Spleen (tissue), 11 donors: ENCODE measurements at regions not wholly inside any gene's neighbourhood (a gene's known extent, or its start where the extent isn't known, plus 50 kb on each side); places are given as distances from the start of the nearest gene placed in this dataset.
A peak's percentile ranks its signal among the peaks of the same experiment; 100 is the strongest.

Experiments used
- DNase-seq: peaks from one replicate; pipeline ENCODE4 v3.0.0-alpha.2; 2020
- H3K27ac ChIP-seq, 8 donors: fragments of 200-600 bp; sonication (generic) in 7 of 8; 1 replicate in 4 of 8; 2 replicates in 4 of 8; pipeline versions ENCODE4 v1.5.0 to v1.8.0; 2016 to 2021; ENCODE audit warnings: inconsistent platforms in 4 of 8, mild to moderate bottlenecking in 4 of 8, moderate library complexity in 1 of 8
- H3K27me3 ChIP-seq, 7 donors: fragments of 200-600 bp; sonication (generic) in 6 of 7; replicated peaks in 1 of 7; 1 replicate in 4 of 7; 2 replicates in 3 of 7; pipeline versions ENCODE4 v1.5.0 to v1.8.0; 2016 to 2021; ENCODE audit warnings: inconsistent platforms in 3 of 7, mild to moderate bottlenecking in 1 of 7
- H3K36me3 ChIP-seq, 6 donors: fragments of 200-600 bp; sonication (generic) in 5 of 6; 1 replicate in 4 of 6; 2 replicates in 2 of 6; pipeline versions ENCODE4 v1.5.0 to v1.8.0; 2016 to 2021; ENCODE audit warnings: inconsistent platforms in 2 of 6
- H3K4me1 ChIP-seq, 6 donors: fragments of 200-600 bp; sonication (generic) in 5 of 6; 1 replicate in 3 of 6; 2 replicates in 3 of 6; pipeline versions ENCODE4 v1.5.0 to v1.8.0; 2016 to 2021; ENCODE audit warnings: inconsistent platforms in 3 of 6
- H3K4me3 ChIP-seq, 8 donors: fragments of 200-600 bp; sonication (generic) in 7 of 8; 1 replicate in 4 of 8; 2 replicates in 4 of 8; pipeline versions ENCODE4 v1.5.0 to v1.8.0; 2016 to 2021; ENCODE audit warnings: inconsistent platforms in 4 of 8, mild to moderate bottlenecking in 4 of 8, moderate library complexity in 2 of 8
- H3K9me3 ChIP-seq, 8 donors: fragments of 200-600 bp; sonication (generic) in 7 of 8; 1 replicate in 4 of 8; 2 replicates in 4 of 8; pipeline versions ENCODE4 v1.5.0 to v1.8.0; 2016 to 2021; ENCODE audit warnings: inconsistent platforms in 4 of 8
- CTCF ChIP-seq, 11 experiments: fragments of 200-600 bp in 7 of 11; fragments of 450-650 bp in 4 of 11; sonication (generic) in 4 of 11; IDR thresholded peaks in 8 of 11; conservative IDR thresholded peaks in 3 of 11; 1 replicate in 7 of 11; 2 replicates in 4 of 11; pipeline versions ENCODE4 v1.4.0 to v1.8.0; 2016 to 2021; ENCODE audit warnings: antibody characterized with exemption in 11 of 11, inconsistent platforms in 4 of 11, mild to moderate bottlenecking in 1 of 11
- POLR2A ChIP-seq, 3 donors: fragments of 450-650 bp; IDR thresholded peaks; one replicate each; pipeline ENCODE4 v1.5.1; 2017; ENCODE audit warnings: antibody characterized with exemption in 3 of 3, mild to moderate bottlenecking in 1 of 3
- POLR2AphosphoS5 ChIP-seq, 3 donors: sonication (generic); formaldehyde crosslinking; IDR thresholded peaks; one replicate each; pipeline ENCODE4 v1.5.1; 2017; ENCODE audit warnings: antibody characterized with exemption in 3 of 3
- WGBS, 5 donors: extraction: QIAGEN DNeasy Blood & Tissue Kit in 3 of 5; methylation state at CpG; one replicate each; pipeline versions ENCODE4 v1.1.5 to v1.1.7; 2013 to 2018; 5-methylcytosine and 5-hydroxymethylcytosine counted together
- intact Hi-C: fragments of 100-400 bp; cut with DNase I; formaldehyde crosslinking; loops from one replicate; pipeline ENCODE4 v1.15.0; 2023; ENCODE audit warnings: low total_unique reads
- donor health status: healthy with polysubstance abuse.
- donor health status: DM: no; HTN: no; CAD: no; lungs with moderate emphysema.
- donor health status: DM: no; HTN: no; CAD: no.
- donor health status: Bipolar disorder and iron deficiency.
- donor health status: healthy.
- donor health status: DM: no; HTN: no; CAD: no.
- donor health status: DM: yes; HTN: yes; CAD: no.

DNA sequence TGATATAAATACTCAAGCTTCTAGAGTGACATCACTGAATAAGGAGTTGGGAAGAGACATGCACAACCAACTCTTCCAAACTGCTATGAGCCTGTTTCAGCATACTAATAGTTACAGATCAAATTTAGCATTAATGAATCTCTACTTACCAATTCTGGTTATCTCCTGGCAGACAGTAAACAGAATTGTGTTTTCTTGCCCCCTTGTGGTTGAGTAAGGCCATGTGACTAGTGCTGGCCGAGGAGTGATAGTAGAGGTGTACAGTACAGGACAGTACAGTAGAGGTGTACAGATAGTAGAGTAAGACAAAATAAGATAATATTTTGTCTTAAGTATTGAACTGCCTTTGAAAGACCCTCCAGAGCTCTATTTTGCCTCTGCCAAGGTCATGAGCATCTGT lies 681.4 kb downstream of the GABRG1 start:
- H3K27ac ChIP-seq, result no peak overlapping the region
- intact Hi-C loops, result no loop called here
- no peaks in the 10 kb centered on the region for H3K9me3 ChIP-seq
- TF ChIP-seq POLR2A (IDR thresholded peaks at IDR 0.05) (no peak), CTCF (IDR thresholded peaks at IDR 0.05 in 8 of 11, conservative IDR thresholded peaks at IDR 0.05 in 3 of 11) (peak in 3 of 11 experiments; percentile 18 to 30 (median 26))
- no peaks in the 10 kb centered on the region for H3K27me3 ChIP-seq
- 30 to 88% (median 65%) methylated on average over 1 of the region's 1 CpG for WGBS, 5 donors
- H3K4me1 ChIP-seq, result no peaks in the 10 kb centered on the region
- no peaks in the 10 kb centered on the region for H3K36me3 ChIP-seq
- DNase-seq, result no peak
- H3K4me3 ChIP-seq, result no peak overlapping the region

- intact Hi-C loops, result no loop called here
- H3K27ac ChIP-seq, result no peak overlapping the region
- no peak overlapping the region for H3K4me3 ChIP-seq
- no peaks in the 10 kb centered on the region for H3K9me3 ChIP-seq
- TF ChIP-seq POLR2A (IDR thresholded peaks at IDR 0.05), result no peak
- TF ChIP-seq POLR2AphosphoS5 (IDR thresholded peaks at IDR 0.05), result no peak
- no peak for TF ChIP-seq CTCF (IDR thresholded peaks at IDR 0.05 in 8 of 11, conservative IDR thresholded peaks at IDR 0.05 in 3 of 11)
- no peak for DNase-seq
- no peaks in the 10 kb centered on the region for H3K27me3 ChIP-seq
- H3K4me1 ChIP-seq, result no peaks in the 10 kb centered on the region
- no peaks in the 10 kb centered on the region for H3K36me3 ChIP-seq
- WGBS, 5 donors, result 57 to 78% (median 61%) methylated on average over 2 of the region's 2 CpGs
Observed at GRCh38 chr4:45438047-45438446, 685.8 kb downstream of the GABRG1 start.

DNA sequence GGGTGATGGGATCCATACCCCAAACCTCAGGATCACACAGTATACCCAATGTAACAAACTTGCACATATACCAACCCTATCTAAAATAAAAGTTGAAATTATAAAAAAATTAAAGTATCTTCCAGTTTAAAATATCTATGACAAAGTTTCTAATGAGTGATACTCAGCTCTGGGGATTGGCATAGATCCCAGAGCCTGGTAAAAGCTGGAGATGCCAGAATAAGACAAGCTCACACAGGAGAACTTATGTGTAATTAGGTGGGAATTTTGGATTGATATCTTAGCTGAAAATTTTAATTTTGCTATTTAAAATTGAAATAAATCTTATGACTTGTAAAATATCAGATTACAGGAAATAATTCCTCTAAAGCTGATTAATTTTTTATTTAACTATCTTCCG lies 686.5 kb downstream of the GABRG1 start:
- no peak for DNase-seq
- Histone ChIP-seq H3K9me3 (no peaks in the 10 kb centered on the region), H3K27me3 (no peaks in the 10 kb centered on the region), H3K4me1 (no peaks in the 10 kb centered on the region), H3K36me3 (no peaks in the 10 kb centered on the region), H3K4me3 (no peak overlapping the region), H3K27ac (no peak overlapping the region)
- intact Hi-C loops, result no loop called here
- no peak for TF ChIP-seq CTCF (IDR thresholded peaks at IDR 0.05 in 8 of 11, conservative IDR thresholded peaks at IDR 0.05 in 3 of 11)
- no peak for TF ChIP-seq POLR2AphosphoS5 (IDR thresholded peaks at IDR 0.05)
- TF ChIP-seq POLR2A (IDR thresholded peaks at IDR 0.05), result no peak
- 45 to 95% (median 92%) methylated on average over 1 of the region's 1 CpG for WGBS, 5 donors

DNA sequence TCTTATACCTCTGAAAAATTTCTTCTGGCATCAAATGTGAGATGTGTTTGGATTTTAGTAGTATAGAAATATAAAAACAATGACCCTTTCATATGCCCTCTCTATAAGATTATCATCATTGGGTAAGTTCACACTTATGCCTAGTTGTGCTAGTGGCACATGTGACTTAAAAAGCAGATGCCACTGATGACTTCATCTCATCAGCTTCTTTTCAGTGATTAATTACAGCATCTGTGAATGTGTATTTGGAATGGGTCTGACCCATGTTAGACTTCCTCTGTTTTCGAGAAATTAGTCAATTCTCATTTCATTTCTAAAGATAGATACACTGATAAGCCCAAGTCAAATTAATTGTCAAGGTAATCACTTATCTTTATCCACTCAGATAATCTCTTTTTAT lies 698.7 kb downstream of the GABRG1 start:
- 65 to 83% (median 69%) methylated on average over 1 of the region's 1 CpG for WGBS, 5 donors
- intact Hi-C loops, result no loop called here
- TF ChIP-seq CTCF (IDR thresholded peaks at IDR 0.05 in 8 of 11, conservative IDR thresholded peaks at IDR 0.05 in 3 of 11), result no peak
- TF ChIP-seq POLR2A (IDR thresholded peaks at IDR 0.05), result no peak
- no peak for TF ChIP-seq POLR2AphosphoS5 (IDR thresholded peaks at IDR 0.05)

More for the DNA sequence above, 698.7 kb downstream of the GABRG1 start:
- no peaks in the 10 kb centered on the region for H3K27me3 ChIP-seq
- no peaks in the 10 kb centered on the region for H3K4me1 ChIP-seq
- peaks cover 0 to 31% (median 18%) of the 10 kb centered on the region in 8 donors for H3K9me3 ChIP-seq
- no peak overlapping the region for H3K27ac ChIP-seq
- no peaks in the 10 kb centered on the region for H3K36me3 ChIP-seq
- no peak overlapping the region for H3K4me3 ChIP-seq
- no peak for DNase-seq
